ENCODE measurements at regions not wholly inside any gene's neighbourhood (a gene's known extent, or its start where the extent isn't known, plus 50 kb on each side); places are given as distances from the start of the nearest gene placed in this dataset.
A peak's percentile ranks its signal among the peaks of the same experiment; 100 is the strongest.
"Not testable (repeated sequence)": the region's sequence is repeated elsewhere in the genome, so short reads cannot be mapped to it uniquely, and the experiment has no call there.

DNA sequence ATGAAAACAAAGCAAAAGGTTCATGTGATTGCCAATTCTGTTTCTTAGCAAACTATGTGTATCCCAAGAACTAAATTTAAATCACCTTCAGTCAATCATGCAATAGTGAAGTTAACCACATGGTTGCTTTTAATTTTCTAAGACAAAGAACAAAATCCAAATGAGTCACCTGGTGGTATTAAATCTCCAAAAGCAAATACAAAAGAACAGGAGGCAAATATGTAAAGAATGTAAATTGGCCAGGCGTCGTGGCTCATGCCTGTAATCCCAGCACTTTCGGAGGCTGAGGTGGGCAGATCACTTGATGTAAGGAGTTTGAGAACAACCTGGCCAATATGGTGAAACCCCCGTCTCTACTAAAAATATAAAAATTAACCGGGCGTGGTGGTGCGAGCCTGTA, 54.2 kb upstream of the PIK3R4 start:
- DNase-seq: no peak

- DNase-seq: no peak
Measured at GRCh38 chr3:130801473-130801872, 54.8 kb upstream of the PIK3R4 start.

DNA sequence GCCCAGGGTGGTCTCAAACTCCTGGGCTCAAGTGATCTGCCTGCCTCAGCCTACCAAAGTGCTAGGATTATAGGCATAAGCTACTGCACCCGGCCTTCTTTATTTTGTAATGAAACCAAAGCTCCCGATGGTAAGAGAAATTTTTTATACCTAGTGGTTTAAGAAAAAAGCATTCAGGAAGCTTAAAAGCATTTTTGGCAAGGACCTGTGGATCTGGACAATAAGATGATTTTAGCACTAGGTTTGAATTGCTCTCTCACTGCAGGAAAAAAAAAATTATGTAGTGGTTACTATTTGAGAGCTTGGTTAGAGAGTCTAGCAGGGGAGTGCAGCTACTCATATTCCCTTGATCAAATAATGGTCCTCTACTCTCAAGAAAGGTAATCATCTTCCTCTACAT, 64.9 kb upstream of the PIK3R4 start:
- peak; percentile 88 for DNase-seq

- no peak for DNase-seq
Measured at GRCh38 chr3:130814691-130815472, 68.3 kb upstream of the PIK3R4 start.

DNA sequence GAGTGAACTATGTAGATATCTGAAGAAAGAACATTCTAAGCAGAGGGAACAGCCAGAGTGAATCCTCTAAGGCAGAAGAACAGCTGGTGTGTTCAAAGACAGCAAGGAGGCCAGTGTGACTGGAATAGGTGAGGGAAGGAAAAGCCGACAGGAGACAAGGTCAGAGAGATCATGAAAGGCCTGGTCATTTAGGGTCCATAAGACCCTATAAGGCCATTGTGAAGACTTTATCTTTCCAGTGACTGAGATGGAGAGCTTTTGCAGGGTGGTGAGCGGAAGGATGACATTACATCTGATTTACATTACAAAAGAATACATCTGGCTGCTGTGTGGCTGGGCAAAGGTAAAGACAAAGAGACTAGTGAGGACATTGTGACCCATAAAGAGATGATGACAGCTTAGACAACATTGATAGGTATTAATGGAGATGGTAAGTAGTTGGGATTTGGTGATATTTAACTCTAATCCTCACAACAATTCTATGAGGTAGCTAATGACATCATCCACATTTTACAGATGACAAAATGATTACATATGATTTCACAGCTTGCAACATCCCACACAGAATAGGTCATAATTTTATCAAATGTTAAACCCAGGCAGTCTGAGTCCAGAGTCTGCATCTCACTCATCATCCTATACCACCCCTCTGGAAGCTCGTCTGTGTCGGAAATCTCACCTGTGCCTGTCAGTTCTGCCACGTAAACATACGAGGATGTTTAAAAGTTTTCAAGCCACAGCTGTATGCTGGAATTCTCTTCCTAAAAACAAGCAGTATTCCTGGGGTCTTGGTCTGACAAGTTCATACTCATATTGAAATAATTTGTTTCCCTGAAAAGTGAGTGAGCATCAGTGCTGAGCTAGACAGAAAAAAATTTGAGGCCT, 70.2 kb upstream of the PIK3R4 start:
- DNase-seq: peak; percentile 17

DNA sequence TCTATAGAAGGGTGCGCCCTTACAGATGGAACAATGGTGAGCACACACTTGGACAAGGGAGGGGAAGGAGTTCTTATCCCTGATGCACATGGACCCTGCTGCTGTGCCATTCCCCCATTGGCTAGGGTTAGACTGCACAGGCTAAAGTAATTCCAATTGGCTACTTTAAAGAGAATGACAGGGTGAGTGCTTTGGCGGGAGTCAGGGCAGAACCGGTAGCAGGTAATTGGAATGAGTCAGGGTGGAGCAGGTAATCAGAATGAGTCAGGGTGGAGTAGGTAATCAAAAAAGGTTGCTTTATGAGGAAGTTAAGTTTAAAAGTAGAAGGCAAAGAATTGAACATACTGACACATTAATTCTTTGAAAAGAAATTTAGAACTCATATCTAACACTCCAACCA, 71.4 kb upstream of the PIK3R4 start:
- DNase-seq: not testable (repeated sequence)

DNA sequence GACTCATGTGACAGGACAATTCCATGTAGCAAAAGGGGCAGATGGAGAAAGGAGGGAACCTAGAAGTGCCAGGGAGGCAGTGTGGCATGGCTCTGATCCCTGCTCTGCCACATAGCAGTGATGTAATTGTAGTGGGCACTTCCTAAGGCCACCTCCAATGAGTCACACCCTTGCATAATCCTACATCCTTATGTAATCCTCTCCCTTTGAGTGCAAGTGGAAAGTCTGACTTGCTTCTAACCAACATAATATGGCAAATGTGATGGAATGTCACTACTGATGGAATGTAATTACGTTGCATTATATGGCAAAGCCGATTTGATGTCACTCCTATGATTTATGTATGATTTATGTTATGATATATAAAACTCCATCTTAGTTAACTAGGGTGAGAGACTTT, 72.9 kb upstream of the ATP2C1 start:
- DNase-seq: no peak

- DNase-seq: no peak
Measured at GRCh38 chr3:130821806-130822205, 72.1 kb upstream of the ATP2C1 start.

DNA sequence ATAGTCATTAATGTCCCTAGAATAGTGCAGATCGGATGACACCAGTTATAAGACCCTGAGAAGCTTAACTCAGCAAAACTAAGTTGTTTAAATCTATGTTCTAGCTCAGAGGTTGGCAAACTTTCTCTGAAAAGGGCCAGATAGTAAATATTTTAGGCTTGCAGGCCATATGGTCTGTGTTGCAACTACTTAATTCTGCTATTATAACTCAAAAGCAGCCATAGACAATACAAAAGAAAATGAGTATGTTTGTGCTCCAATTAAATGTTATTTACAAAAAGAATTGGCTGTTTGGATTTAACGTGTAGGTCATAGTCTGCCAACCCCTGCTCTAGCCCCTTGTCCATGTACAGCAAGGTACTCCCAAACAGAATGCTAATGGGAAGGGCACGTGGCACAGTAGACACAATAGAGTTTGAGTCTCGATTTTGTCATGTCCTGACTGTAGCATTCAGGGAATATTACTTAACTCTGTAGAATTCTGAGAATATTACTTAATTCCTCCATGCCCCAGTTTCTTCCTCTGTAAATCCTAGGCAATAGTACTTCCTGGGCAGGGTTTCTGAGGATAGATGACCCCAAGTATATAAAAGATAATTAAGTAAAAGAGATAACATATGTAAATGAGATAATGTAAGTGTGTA, 70.5 kb upstream of the ATP2C1 start:
- DNase-seq: no peak

GRCh38 chr3:130823996-130824395, 69.9 kb upstream of the ATP2C1 start:
- DNase-seq: no peak

- no peak for DNase-seq
Measured at GRCh38 chr3:130825762-130826299, 68.1 kb upstream of the ATP2C1 start.

DNA sequence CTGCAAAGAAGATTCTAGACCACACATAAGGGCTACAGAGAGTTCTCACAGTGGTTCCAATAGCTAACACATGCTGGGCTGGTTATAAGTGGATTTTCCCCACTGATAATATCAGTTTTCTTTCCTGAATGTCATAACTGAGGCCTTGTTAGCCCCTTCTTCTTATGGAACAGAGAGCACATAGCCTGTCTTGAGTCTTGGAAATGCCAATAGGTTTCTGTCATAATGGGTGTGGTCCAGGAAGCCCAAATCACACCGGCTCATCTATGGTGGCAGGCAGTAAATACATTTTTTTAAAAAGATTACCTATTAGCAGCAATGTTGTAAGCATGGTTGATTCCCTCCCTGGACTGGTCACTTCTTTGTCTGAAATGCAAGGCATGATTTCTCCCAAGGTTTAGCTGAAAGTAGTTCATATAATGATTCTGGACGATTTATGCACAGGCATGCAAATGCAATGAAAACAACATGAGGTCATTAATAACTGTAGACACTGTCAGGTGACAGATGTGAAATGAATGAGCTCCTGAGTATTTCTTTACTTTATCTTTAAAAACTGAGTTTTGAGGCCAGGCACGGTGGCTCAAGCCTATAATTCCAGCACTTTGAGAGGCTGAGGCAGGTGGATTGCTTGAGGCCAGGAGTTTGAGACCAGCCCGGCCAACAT, 67.2 kb upstream of the ATP2C1 start:
- no peak for DNase-seq

DNA sequence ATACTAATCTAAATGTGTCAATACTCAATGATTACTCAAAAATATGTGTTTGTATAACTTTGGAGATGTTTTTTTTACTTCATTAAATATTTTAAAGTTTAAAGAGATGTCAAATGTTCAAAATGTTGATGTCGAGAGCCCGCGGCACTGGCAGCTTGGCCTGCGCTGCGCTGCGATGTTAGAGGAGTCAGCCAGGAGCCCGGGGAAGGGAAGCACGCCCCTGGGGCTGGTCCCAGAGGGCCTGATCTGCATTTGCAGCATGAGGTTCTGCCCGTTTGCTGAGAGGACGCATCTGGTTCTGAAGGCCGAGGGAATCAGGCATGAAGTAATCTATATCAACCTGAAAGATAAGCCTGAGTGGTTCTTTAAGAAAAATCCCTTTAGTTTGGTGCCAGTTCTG, 66.4 kb upstream of the ATP2C1 start:
- no peak for DNase-seq

DNA sequence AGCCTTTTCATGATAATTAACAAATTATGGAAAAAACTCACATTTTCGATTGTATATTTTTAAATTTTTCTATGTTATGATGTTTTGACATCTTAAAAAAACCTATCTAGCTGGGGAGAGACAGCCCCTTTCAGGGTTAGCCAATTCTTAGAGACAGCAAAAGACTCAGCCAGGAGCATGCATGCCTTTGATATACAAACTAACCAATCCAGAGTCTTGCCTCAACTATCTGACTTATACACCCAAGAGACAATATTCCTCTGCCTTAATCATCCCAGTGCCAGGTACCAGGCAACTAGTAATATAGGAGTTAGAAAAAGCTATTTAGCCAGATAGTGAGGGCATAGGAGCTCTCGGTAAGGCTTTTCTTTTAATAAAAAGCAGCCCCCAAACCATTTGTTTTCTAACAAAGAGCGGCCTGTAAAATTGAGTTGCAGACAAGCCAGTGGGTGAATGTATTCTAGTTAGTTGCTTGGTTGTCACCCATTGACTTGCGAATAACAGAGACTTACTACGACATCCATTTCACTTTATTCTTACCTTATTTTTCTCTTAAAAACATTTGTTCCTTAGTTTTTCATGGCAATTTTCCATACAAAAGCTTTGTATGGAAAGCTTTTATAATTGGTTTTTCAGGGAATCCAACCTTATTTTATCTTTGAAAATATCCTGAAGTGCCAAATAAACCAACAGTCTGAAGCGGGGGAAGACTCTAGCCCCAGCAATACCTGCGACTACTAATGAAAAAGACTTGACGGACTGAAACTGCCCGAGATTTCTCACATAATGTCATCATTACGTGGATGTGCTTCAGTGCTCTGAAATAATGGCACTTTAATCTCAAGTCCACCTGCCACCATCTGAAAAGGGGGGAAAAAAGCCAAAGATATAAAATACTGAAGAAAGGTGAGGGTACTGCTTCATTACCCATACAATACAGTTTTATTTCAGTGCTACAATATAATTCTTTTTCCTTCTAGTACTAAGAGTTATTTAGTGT, 64.6 kb upstream of the ATP2C1 start:
- peak; percentile 53 for DNase-seq

DNA sequence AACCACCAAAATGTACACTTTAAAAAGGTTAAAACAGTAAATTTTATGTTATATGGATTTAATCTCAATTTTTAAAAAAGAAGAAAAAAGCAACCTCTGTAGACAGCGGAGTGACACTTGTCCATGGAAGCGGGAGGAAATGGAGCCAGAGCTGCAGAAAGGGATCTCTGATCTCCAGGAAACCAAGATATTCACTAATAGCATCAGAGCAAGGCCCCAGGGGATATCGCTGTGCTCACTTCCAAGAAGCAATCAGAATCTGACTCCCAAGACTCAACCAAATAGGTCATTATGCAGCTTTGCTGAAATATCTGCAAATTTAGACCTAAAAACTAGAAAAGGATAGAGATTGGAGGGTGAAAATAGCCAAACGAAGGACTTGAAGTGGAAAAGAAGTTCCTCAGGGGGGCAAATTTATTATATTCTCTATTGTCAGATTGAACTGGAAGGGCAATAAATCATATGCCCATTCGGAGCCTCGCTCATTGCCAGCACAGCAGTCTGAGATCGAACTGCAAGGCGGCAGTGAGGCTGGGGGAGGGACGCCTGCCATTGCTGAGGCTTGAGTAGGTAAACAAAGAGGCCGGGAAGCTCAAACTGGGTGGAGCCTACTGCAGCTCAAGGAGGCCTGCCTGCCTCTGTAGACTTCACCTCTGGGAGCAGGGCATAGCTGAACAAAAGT, 62.0 kb upstream of the ATP2C1 start:
- no peak for DNase-seq

DNA sequence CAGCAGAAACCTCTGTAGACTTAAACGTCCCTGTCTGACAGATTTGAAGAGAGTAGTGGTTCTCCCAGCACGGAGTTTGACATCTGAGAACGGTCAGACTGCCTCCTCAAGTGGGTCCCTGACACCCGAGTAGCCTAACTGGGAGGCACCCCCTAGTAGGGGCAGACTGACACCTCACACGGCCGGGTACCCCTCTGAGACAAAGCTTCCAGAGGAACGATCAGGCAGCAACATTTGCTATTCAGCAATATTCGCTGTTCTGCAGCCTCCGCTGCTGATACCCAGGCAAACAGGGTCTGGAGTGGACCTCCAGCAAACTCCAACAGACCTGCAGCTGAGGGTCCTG, 61.5 kb upstream of the ATP2C1 start:
- not testable (repeated sequence) for DNase-seq

DNA sequence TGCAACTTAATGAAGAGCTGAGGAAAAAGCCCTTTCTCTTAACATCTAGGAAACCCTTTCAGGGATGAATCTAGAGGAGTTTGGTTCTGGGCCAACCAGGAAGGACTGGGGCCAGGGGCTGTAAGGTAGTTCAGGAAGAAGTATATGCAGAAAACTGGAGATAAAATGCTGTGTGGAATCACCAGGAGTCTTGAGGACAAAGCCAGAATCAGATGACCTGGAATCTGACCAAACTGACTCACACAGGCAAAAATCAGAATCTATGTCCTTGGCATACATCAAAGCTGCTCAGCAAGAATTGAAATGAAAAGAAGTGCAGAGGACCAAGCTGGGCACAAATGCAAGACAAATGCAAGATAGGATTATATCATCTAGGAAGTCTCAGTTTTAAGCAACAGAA, 59.4 kb upstream of the ATP2C1 start:
- no peak for DNase-seq

- no peak for DNase-seq
Measured at GRCh38 chr3:130835483-130835882, 58.4 kb upstream of the ATP2C1 start.

GRCh38 chr3:130838898-130839600, 54.8 kb upstream of the ATP2C1 start:
- DNase-seq: no peak

- peak; percentile 67 for DNase-seq
Measured at GRCh38 chr3:130839813-130840212, 54.1 kb upstream of the ATP2C1 start.

All from NCI-H1436 (cell line).